HG02571 (cell line): ENCODE measurements at regions not wholly inside any gene's neighbourhood (a gene's known extent, or its start where the extent isn't known, plus 50 kb on each side); places are given as distances from the start of the nearest gene placed in this dataset.
"Not testable (repeated sequence)": the region's sequence is repeated elsewhere in the genome, so short reads cannot be mapped to it uniquely, and the experiment has no call there.

ENCODE experiments used
- ATAC-seq: cut with Tn5 transposase; IDR thresholded peaks from one replicate; pipeline ENCODE4 v1.9.1; 2021; ENCODE audit warnings: mild to moderate bottlenecking, moderate library complexity; ENCODE audit not compliant: unreplicated experiment

DNA sequence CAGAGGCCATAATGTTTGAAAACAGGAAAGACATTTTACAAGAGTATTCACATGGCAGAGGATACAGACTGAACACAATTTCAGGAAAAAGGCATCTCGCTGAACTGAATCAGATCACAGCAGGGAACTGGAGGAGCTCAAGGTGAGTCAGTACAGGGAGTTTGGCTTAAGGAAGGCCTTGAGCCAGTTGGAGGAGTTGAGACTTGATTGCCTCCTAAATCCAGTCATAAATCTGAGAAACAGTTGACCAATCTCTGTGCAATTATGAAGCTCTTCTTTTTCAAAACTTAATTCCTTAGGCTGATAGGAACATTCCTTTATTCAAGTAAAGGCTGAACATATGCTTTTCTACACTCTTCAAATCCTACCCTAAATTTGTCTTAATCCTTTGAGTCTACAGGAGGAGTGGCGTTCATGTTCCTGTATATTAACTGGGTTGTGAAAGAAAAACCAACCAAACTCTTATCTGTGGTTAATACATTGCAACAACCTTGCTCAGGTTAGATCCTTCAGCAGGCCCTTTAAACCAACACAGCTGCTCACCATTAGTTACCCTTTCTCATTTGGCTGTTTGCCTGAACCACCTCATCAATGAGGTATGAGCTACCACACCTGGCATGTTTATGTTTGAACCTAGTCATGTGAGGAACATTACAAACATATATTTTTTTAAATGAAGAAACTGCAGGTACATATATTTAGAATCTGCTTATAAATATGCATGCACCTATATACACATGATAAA, 404.1 kb upstream of the ATP11B start:
- no peak for ATAC-seq

DNA sequence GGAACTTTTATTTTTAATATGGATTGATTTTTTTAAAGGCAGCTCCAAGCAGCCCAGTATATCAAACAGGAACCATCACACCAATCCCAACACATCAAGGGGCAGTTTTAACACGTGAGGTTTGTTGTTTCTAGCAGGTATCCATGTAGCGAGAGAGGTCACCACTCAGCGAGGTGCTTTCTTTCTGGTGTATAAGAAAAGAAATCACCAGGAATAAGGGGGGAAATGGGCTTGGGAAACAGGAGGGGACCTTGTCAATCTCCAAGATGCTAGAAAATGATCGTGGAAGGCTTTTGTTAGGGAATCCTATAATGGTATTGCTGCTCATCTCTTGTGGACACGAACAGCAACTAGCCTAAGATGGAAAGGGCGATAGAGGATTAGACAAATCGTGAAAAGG, 402.9 kb upstream of the ATP11B start:
- no peak for ATAC-seq

- no peak for ATAC-seq
These were observed 400.9 kb upstream of the ATP11B start for GRCh38 chr3:182392182-182392937.

DNA sequence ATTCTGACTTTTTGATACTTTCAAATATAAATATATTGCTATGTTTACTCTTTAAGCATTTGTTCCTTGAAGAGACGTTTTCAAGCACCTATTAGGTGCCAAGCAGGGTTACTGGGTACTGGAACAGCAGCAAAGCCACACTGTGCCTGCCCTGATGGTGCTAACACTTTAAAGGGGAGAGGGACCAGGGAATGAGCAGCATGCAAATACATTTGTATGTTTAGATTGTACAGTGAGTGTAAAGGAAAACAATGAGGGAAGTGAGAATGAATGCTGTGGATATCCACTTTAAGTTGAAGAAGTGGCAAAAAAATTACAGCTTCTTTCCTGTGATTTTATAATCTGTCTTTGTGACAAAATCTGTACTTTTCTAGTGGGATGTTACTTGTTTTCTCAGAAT, 400.2 kb upstream of the ATP11B start:
- no peak for ATAC-seq

- no peak for ATAC-seq
These were observed 399.4 kb upstream of the ATP11B start for GRCh38 chr3:182393830-182394367.

DNA sequence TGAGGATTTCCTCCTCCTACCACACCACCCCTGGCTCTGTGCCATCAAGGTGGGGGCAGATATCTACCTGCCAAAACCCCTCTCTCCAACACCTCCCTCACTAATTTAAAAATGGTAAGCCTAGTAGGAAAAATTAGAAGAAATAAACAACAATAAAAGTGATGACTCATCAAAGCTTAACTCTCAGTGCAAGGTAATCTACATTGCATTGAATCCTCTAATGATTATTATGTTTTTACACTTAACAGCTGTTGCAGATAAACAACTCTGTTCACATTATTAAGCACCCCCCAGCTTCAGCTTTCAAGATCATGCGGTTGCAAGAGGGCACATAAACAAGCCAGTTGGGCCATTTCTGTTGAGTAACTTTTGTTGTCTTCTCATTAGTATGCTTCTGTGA, 396.1 kb upstream of the ATP11B start:
- no peak for ATAC-seq

DNA sequence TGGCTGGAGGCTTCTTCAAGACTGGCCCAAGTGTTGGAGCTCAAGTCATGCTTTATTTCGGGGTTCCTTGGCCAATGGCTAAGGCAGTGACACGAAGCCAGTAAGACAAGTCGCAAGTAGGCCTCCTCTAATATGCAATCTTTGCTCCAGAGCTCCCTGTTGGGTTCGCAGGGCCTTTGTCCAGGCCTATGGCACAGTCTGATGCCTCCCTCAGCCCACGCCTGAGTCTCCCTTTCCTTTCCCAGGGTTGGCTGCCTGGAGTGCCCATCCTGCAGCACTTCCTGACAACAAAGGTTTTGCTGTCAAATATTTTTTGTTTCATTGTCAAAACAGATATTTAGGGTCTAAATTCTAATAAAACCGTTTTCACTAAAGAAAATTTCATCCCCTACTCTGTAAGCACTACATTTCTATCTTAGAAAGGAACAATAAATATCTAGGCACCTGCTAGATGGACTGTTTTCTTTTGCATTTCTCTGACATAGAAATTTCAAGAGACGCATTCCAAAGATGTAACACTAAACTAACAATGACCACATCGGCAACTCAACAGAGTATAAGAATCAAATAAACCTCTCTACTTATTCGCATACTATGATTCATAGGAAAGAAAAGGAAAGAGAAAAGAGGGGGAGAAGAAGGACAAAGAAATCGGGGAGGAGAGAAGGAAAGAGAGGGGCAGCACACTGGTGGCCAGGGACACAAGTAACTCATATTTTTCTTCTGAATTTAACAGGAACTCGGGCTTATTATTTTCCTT, 393.1 kb upstream of the ATP11B start:
- ATAC-seq: no peak

GRCh38 chr3:182400838-182401237, 392.5 kb upstream of the ATP11B start:
- ATAC-seq: no peak

GRCh38 chr3:182404031-182404430, 389.3 kb upstream of the ATP11B start:
- no peak for ATAC-seq

DNA sequence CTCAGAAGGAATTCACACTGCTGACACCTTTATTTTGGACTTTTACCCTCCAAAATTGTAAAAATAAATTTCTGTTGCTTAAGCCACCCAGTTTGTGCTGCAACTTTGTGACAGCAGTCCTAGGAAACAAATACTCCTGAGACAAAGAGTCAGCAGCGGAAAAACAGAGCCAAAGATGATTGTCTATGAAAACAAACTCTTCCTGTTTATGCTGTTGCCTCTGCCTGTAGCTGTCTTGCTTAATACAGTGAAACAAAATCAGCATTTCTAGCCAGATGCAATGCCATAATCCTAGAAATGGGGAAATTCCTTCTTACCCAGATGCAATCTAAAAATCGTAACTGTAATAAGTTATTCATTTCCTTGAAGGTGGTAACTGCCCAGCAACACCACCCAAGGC, 387.5 kb upstream of the ATP11B start:
- no peak for ATAC-seq

- no peak for ATAC-seq
These were observed 386.5 kb upstream of the ATP11B start for GRCh38 chr3:182406786-182407185.

DNA sequence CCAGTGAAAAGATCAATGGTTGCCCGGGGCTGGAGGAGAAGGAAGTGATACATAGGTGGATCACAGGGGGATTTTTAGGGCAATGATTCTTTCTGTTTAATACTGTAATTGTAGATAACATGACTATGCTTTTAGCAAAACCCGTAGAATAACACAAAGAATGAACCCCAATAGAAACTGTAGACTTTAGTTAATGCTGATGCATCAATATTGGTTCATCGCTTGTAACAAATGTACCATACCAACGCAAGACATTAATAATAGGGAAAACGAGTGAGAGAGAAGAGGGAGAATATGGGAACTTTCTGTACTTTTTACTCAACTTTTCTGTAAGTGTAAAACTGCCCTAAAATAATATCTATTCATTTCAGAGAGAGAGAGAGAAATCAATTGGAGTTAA, 383.3 kb upstream of the ATP11B start:
- ATAC-seq: no peak

- ATAC-seq: no peak
These were observed 381.2 kb upstream of the ATP11B start for GRCh38 chr3:182412066-182412465.

GRCh38 chr3:182413061-182413460, 380.2 kb upstream of the ATP11B start:
- no peak for ATAC-seq

DNA sequence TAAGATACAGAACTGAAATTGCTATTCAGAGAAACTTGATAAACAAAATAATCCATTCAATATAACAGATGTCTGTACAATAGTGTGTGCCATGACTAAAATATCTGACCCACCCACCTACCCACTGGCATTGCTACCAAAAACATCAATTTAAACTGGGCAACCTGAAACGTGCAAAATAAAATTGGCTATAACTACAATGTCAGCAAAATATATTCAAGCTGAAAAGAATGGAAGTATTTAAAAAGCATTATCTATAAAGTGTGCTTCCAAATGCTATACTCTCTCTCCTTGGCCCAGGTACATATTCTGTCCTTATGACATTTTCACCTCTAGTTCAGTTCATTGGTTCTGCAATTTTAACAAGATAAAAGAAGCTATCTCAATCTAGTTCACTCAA, 379.6 kb upstream of the ATP11B start:
- no peak for ATAC-seq

DNA sequence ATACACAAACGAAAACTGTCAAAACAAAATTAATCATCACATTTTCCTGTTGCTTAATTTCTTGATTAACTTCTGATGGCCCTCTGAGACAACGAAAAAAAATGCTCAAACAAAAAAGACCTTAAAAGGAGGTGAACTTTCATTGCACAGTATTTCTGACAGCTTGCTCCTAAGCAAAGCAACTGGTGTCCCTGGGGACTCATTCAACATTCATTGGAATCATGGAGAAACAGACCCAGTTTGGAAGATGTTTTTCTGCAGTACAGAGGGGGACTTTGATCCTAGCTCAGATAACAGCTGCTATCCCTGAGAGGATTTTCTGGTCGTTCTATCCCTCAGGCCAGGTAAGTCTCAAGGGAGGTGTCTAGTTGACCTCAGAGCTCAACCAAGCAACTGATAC, 378.7 kb upstream of the ATP11B start:
- no peak for ATAC-seq

GRCh38 chr3:182420741-182421140, 372.6 kb upstream of the ATP11B start:
- ATAC-seq: no peak

- ATAC-seq: no peak
These were observed 369.3 kb upstream of the ATP11B start for GRCh38 chr3:182424006-182424405.

- not testable (repeated sequence) for ATAC-seq
These were observed 367.2 kb upstream of the ATP11B start for GRCh38 chr3:182425926-182426718.

DNA sequence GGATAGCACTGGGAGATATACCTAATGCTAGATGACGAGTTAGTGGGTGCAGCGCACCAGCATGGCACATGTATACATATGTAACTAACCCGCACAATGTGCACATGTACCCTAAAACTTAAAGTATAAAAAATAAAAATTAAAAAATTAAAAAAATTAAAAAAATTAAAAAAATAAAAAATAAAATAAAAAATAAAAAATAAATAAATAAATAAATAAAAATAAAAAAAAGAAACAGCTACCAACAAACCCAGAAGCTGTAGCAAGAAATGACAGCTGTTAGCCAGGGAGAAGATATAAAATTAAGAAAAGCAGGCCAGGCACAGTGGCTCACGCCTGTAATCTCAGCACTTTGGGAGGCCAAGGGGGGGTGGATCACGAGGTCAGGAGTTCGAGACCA, 361.3 kb upstream of the ATP11B start:
- ATAC-seq: not testable (repeated sequence)

- ATAC-seq: no peak
These were observed 357.4 kb upstream of the ATP11B start for GRCh38 chr3:182435860-182436259.
